ENCODE measurements at regions not wholly inside any gene's neighbourhood (a gene's known extent, or its start where the extent isn't known, plus 50 kb on each side); places are given as distances from the start of the nearest gene placed in this dataset.

DNA sequence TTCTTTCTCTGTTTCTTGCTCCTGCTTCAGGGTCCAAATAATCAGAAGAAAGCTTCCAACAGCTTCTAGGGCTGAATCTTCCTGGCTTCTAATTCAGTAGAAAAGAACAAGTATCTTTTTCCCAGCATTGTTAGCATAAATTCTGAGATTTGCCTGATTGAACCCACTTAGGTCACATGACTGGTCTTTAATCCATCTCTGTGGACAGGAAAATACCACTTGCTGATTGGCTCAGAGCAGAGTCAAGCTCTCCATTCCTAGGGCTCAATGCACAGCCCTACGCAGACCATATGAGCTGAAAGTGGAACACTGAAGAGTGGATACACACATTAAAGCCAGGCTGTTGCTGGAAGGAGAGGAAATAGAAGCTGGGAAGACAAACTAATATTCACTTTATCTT lies 99.6 kb upstream of the RPL34 start:
- no peak for DNase-seq

- DNase-seq, result no peak
Observed at GRCh38 chr4:108519911-108520601, 100.3 kb upstream of the RPL34 start.

DNA sequence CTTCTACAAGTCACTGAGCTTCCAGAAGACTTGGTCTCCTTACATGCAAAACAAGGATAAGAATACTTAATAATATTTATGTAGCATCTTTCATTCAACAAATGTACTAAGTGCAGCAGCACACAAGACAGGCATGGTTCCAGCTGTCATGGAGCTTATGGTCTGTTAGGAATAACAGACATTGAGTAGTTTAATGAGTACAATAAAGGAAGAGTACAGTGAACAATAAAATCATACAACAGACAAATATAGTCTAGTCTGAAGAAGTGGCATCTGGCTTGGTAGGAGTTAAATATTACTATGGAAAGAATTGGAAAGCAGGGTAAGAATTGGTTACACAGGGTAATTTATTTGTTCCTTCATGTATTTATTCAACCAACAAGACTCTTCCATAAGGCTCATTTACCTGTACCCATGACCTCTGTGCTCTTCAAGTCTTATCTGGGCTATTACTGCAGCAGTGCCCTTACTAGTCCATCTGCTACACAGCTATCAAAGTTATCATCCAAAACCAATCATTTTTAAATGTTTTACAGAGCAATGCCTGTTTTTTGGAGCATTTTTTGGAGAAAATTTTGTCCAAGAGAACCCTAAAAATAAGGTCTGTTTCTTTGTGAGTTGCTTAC lies 101.1 kb upstream of the RPL34 start:
- DNase-seq, result no peak

- DNase-seq, result peak; percentile 7
Observed at GRCh38 chr4:108512615-108513505, 107.5 kb upstream of the RPL34 start.

DNA sequence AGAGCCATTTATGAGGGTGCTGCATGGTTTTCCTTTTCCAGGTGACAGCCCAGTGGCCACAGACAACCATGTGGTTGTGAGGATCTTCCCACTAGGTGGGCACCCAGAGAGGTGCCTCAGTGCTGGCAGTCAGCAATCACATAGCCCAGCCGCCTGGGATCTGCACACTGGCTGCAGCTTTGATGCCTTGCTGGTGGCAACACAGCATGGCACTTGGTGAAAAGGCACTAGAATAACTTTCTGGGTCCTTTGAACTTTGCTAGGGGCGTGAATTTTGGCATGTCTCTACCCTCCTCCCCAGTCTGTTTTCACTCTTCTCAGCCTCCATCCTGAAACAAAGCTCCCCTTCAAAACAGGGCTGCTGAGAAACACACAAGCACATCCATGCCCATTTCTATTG lies 108.8 kb upstream of the RPL34 start:
- DNase-seq, result no peak

- DNase-seq, result no peak
Observed at GRCh38 chr4:108502356-108502755, 118.0 kb upstream of the RPL34 start.

- no peak for DNase-seq
Observed at GRCh38 chr4:108498925-108499324, 121.5 kb upstream of the RPL34 start.

- no peak for DNase-seq
Observed at GRCh38 chr4:108493596-108493931, 126.8 kb upstream of the RPL34 start.

- peak; percentile 36 for DNase-seq
Observed at GRCh38 chr4:108492816-108493595, 127.4 kb upstream of the RPL34 start.

GRCh38 chr4:108488865-108489264 lies 131.5 kb upstream of the RPL34 start:
- DNase-seq, result no peak

- no peak for DNase-seq
Observed at GRCh38 chr4:108486046-108486445, 134.3 kb upstream of the RPL34 start.

DNA sequence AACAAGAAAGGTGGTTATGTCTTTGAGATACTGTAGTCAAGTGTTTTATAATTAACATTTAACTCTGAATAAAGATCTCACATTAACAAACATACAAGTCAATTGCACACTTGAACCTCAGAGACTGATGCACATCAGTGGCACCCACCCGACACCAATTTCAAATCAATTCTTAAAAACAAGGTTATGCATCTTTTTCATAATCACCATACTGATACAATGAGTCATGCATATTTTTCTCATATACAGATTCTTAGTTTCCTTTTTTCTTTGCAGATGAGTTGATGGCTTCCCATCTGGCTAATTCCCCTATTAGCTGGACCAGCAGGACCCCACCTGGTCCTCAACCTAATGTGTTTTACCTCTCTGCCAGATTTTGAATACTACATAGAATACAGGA lies 136.2 kb upstream of the RPL34 start:
- no peak for DNase-seq

GRCh38 chr4:108483650-108484049 lies 136.7 kb upstream of the RPL34 start:
- no peak for DNase-seq

DNA sequence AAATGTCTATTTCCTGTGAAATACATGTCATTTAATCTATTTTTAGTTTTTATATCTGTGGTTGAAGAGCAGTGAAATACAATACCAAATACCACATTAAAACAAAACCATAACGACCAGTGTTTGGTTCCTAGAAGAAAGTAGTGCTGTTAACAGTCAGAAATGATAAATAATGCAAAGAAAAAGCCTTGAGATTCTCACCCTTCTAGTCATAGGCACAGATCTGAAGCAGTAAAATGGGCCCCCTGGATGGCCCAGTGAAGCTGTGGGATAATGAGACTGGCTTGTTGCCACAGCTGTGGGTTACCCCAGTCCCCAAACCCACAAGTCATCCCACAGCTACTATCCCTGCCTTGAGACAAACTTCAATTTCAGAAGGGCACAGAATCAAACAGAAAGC lies 137.3 kb upstream of the RPL34 start:
- DNase-seq, result peak; percentile 27

DNA sequence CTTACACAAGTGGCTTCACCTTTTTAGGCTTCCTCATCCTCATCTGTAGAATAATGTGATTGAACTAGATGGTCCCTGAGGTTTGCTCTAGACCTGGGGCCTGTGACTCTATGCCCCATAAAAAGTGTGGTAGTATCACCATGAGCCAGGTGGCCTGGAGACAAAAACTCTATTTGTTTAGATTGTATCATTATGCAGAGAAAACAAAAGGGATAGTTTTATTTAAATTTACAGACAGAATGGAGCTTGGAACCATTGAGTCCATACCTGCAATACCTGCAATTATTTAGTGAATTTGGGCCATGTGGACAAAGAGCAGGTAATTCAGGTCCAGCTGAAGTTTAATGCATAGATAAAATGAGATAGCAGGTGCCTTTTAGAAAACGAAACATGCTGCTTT lies 139.5 kb upstream of the RPL34 start:
- no peak for DNase-seq

DNA sequence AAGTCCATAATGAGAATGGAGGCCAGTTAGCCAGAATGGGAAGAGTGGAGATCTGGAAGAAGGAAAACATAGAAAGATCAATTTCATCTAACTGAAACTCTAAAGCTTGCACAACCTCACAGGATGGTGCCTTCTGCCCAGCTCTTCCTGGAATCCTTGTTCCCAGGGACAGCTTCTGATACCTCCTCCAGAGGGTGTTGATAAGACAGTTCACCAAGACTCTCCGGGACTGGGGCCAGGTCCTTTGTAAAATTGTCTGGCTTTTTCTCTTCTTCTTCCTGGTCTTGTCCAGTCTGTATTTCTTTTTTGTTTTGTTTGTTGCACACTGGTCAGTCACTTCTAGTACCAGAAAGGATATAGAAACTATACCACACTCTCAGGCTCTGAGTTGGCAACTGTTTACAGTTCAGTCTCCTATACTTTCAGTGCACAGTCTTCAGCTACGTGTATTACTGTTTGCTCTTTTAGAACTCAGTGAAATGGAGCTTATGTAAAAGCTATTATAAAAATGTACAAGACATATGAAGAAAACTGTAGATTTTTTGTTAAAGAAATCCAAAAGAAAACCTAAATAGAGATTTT lies 142.8 kb upstream of the RPL34 start:
- no peak for DNase-seq

- DNase-seq, result no peak
Observed at GRCh38 chr4:108473163-108473720, 147.1 kb upstream of the RPL34 start.

DNA sequence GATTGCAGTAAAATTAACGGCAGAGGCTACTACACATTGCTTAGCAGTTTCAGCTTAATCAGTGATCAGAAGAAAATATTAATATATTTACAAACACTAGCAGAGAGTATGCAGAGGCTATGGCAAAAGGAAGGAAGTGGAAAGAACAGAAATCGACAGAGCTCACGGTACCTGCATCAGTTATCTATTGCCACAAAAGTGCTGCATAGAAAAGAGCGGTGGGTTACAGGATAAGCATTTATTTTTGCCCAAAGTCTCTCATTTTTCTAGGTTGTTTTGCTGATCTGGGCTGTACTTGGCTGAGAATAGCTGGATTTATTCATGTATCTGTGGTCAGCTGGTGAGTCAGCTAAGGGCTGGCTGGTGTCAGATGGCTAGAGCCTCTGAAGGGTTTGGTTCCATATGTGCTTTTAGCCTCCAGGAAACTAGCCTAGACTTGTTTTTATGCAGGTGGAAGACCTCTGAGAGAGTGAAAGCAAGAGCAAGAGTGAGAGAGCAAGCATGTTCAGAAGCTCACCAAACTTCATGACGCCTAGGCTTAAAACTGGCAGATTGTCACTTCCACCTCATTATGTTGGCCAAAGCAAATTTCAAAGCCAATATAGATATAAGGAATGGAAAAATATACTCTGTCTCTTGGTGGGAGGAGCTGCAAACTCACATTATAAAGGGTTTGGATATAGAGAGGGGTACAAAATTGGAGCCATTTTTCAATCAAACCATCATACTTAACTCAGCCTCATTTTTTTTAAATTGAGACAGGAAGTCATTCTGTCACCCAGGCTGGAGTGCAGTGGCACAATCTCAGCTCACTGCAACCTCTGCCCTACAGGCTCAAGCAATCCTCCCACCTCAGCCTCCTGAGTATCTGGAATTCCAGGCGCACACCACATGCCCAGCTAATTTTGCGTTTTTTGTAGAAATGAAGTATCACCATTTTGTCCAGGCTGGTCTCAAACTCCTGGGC lies 153.2 kb upstream of the RPL34 start:
- no peak for DNase-seq

- DNase-seq, result no peak
Observed at GRCh38 chr4:108465886-108466500, 154.4 kb upstream of the RPL34 start.

DNA sequence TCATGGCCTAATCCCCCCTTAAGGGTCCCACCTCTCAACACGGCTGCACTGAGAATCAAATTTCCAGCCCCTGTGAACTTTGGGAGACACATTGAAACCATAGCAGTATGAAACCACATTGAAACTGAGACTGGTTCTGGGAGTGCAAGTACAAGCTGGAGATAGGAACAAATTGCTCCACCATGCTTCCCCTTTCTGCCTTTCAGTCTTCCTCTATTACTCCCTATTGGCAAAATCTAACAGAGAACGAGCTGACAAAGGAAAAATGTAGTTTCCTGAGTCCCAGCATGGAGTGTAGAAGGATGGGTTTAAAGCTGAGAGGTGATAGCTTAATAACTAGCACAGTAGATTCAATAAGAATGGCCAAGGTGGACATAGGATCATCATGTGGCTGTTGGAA lies 161.7 kb upstream of the RPL34 start:
- DNase-seq, result no peak

DNA sequence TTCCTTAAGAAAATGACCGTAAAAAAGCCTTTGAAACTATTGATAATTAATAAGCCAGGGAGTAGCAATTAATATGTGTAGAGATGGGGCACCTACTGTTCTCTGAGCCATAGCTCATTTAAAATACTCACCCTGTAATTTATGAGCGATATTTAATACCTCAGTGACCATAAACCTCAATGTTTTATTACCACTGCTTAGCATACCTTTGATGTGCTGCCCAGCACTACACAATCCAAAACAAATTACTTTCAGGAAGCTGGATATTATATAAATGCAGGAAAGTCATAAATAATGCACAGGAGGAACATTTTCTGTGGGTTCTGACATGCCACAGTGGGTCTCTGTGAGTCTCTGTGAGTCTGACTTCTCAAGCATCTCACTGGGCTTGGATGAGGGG lies 166.1 kb upstream of the RPL34 start:
- no peak for DNase-seq

Data from activated naive CD4-positive, alpha-beta T cell treated with Interleukin-2 at 50 U/mL for 16 hours (primary cell).